ENCODE measurements at regions not wholly inside any gene's neighbourhood (a gene's known extent, or its start where the extent isn't known, plus 50 kb on each side); places are given as distances from the start of the nearest gene placed in this dataset.

DNA sequence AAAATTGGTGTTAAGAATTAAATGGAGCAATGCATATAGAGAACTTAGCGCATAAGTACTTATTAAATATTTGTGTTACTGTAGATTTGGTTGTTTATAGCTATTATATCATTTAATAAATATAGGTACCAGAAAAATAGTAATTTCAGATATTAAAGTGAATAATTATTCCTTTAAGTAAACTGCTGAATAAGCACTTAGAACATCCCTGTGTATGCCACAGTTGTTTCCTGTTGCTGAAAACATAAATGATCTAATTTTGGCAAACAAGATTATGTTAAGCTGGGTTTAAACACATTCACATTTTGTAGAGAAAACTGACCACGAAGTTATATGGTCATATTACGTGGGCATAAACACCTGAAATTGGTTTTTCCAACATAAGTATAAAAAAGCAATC lies 388.0 kb upstream of the ZNF804A start (continued):
- TF ChIP-seq, protein P1, sequence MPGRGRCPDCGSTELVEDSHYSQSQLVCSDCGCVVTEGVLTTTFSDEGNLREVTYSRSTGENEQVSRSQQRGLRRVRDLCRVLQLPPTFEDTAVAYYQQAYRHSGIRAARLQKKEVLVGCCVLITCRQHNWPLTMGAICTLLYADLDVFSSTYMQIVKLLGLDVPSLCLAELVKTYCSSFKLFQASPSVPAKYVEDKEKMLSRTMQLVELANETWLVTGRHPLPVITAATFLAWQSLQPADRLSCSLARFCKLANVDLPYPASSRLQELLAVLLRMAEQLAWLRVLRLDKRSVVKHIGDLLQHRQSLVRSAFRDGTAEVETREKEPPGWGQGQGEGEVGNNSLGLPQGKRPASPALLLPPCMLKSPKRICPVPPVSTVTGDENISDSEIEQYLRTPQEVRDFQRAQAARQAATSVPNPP (IDR thresholded peaks at IDR 0.05; ENCODE audit: borderline replicate concordance, insufficient read depth, insufficient read length) = no peak
- no peak for TF ChIP-seq ZFP36 (IDR thresholded peaks at IDR 0.05; ENCODE audit: low read depth, low read length, partially characterized antibody)
- TF ChIP-seq, protein P2, sequence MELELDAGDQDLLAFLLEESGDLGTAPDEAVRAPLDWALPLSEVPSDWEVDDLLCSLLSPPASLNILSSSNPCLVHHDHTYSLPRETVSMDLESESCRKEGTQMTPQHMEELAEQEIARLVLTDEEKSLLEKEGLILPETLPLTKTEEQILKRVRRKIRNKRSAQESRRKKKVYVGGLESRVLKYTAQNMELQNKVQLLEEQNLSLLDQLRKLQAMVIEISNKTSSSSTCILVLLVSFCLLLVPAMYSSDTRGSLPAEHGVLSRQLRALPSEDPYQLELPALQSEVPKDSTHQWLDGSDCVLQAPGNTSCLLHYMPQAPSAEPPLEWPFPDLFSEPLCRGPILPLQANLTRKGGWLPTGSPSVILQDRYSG (tag; conservative IDR thresholded peaks at IDR 0.05; ENCODE audit: low read depth) = no peak
- peak; percentile 74 for TF ChIP-seq C11orf30 (IDR thresholded peaks at IDR 0.05; ENCODE audit: low read depth)
- TF ChIP-seq SNIP1 (IDR thresholded peaks at IDR 0.05; ENCODE audit: low read depth) = no peak
- TF ChIP-seq TCFL5 (CRISPR knock-in tag; conservative IDR thresholded peaks at IDR 0.05) = no peak
- no peak for TF ChIP-seq POLR2AphosphoS2 (IDR thresholded peaks at IDR 0.05; ENCODE audit: low read length)
- TF ChIP-seq CCNT2 (IDR thresholded peaks at IDR 0.05; ENCODE audit: borderline replicate concordance, extremely low read depth, insufficient read length, low read depth, low read length) = no peak
- peak; percentile 72 for TF ChIP-seq MAFF (IDR thresholded peaks at IDR 0.05; ENCODE audit: low read length)
- no peak for TF ChIP-seq MYC (IDR thresholded peaks at IDR 0.05; ENCODE audit: low read depth, low read length)
- no peak for TF ChIP-seq MYC (CRISPR knock-in tag; IDR thresholded peaks at IDR 0.05; ENCODE audit: borderline replicate concordance, low read depth)
- TF ChIP-seq, protein P3, sequence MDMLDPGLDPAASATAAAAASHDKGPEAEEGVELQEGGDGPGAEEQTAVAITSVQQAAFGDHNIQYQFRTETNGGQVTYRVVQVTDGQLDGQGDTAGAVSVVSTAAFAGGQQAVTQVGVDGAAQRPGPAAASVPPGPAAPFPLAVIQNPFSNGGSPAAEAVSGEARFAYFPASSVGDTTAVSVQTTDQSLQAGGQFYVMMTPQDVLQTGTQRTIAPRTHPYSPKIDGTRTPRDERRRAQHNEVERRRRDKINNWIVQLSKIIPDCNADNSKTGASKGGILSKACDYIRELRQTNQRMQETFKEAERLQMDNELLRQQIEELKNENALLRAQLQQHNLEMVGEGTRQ (CRISPR knock-in tag; IDR thresholded peaks at IDR 0.05) = no peak
- TF ChIP-seq L3MBTL2 (IDR thresholded peaks at IDR 0.05) = no peak
- TF ChIP-seq MCM3 (IDR thresholded peaks at IDR 0.05) = no peak
